ENCODE measurements at regions not wholly inside any gene's neighbourhood (a gene's known extent, or its start where the extent isn't known, plus 50 kb on each side); places are given as distances from the start of the nearest gene placed in this dataset.

GRCh38 chr18:38900031-38900430 lies 1334.4 kb upstream of the CELF4 start:
- 90 to 91% methylated on average over 2 of the region's 2 CpGs for WGBS, 2 donors (ENCODE audit: low coverage in 1 of 2)
- in situ Hi-C loops (cut with MboI; ENCODE audit: low pct_ligation_motif_present in 1 of 4, low pct_unique_long_range_greater_than_20kb in 1 of 4, low sequenced_read_pairs in 3 of 4): no loop called here
- TF ChIP-seq POLR2A (IDR thresholded peaks at IDR 0.05) (no peak), CTCF (IDR thresholded peaks at IDR 0.05) (no peak), POLR2AphosphoS5 (IDR thresholded peaks at IDR 0.05) (no peak), EP300 (IDR thresholded peaks at IDR 0.05; ENCODE audit: low read depth) (no peak)

GRCh38 chr18:38899252-38899651 lies 1333.7 kb upstream of the CELF4 start:
- H3K27ac ChIP-seq: no peak overlapping the region
- H3K9me3 ChIP-seq: no peaks in the 10 kb centered on the region
- DNase-seq: no peak
- no peaks in the 10 kb centered on the region for H3K36me3 ChIP-seq
- in situ Hi-C loops (cut with MboI; ENCODE audit: low pct_ligation_motif_present in 1 of 4, low pct_unique_long_range_greater_than_20kb in 1 of 4, low sequenced_read_pairs in 3 of 4): no loop called here
- no peak overlapping the region for H3K4me3 ChIP-seq
- H3K4me1 ChIP-seq: no peaks in the 10 kb centered on the region
- no peak for TF ChIP-seq CTCF (IDR thresholded peaks at IDR 0.05)
- TF ChIP-seq EP300 (IDR thresholded peaks at IDR 0.05; ENCODE audit: low read depth): no peak
- no peak for TF ChIP-seq POLR2A (IDR thresholded peaks at IDR 0.05)
- no peak for TF ChIP-seq POLR2AphosphoS5 (IDR thresholded peaks at IDR 0.05)
- H3K27me3 ChIP-seq: no peaks in the 10 kb centered on the region
- 85 to 100% methylated on average over 1 to 2 of the region's 2 CpGs for WGBS, 2 donors (ENCODE audit: low coverage in 1 of 2)
- intact Hi-C loops (cut with DNase I; ENCODE audit: low total_unique reads): no loop called here

More at GRCh38 chr18:38900031-38900430, 1334.4 kb upstream of the CELF4 start:
- Histone ChIP-seq H3K9me3 (no peaks in the 10 kb centered on the region), H3K27ac (no peak overlapping the region), H3K4me3 (no peak overlapping the region), H3K27me3 (no peaks in the 10 kb centered on the region), H3K36me3 (no peaks in the 10 kb centered on the region), H3K4me1 (no peaks in the 10 kb centered on the region)
- intact Hi-C loops (cut with DNase I; ENCODE audit: low total_unique reads): no loop called here
- no peak for DNase-seq

- intact Hi-C loops (cut with DNase I; ENCODE audit: low total_unique reads): no loop called here
- Histone ChIP-seq H3K4me1 (no peaks in the 10 kb centered on the region), H3K27ac (no peak overlapping the region), H3K27me3 (no peaks in the 10 kb centered on the region), H3K36me3 (no peaks in the 10 kb centered on the region), H3K9me3 (no peaks in the 10 kb centered on the region), H3K4me3 (no peak overlapping the region)
- no peak for DNase-seq
- in situ Hi-C loops (cut with MboI; ENCODE audit: low pct_ligation_motif_present in 1 of 4, low pct_unique_long_range_greater_than_20kb in 1 of 4, low sequenced_read_pairs in 3 of 4): no loop called here
- TF ChIP-seq POLR2A (IDR thresholded peaks at IDR 0.05): no peak
- TF ChIP-seq CTCF (IDR thresholded peaks at IDR 0.05): no peak
- TF ChIP-seq EP300 (IDR thresholded peaks at IDR 0.05; ENCODE audit: low read depth): no peak
- TF ChIP-seq POLR2AphosphoS5 (IDR thresholded peaks at IDR 0.05): no peak
- WGBS, 2 donors (ENCODE audit: low coverage in 1 of 2): 55 to 79% methylated on average over 3 of the region's 3 CpGs
Observed at GRCh38 chr18:38898167-38898566, 1332.6 kb upstream of the CELF4 start.

- H3K27ac ChIP-seq: no peak overlapping the region
- no peak for TF ChIP-seq EP300 (IDR thresholded peaks at IDR 0.05; ENCODE audit: low read depth)
- no peak for TF ChIP-seq POLR2A (IDR thresholded peaks at IDR 0.05)
- no peak for TF ChIP-seq CTCF (IDR thresholded peaks at IDR 0.05)
- no peak for TF ChIP-seq POLR2AphosphoS5 (IDR thresholded peaks at IDR 0.05)
- H3K4me1 ChIP-seq: no peaks in the 10 kb centered on the region
- H3K27me3 ChIP-seq: no peaks in the 10 kb centered on the region
- in situ Hi-C loops (cut with MboI; ENCODE audit: low pct_ligation_motif_present in 1 of 4, low pct_unique_long_range_greater_than_20kb in 1 of 4, low sequenced_read_pairs in 3 of 4) (no loop called here), intact Hi-C loops (cut with DNase I; ENCODE audit: low total_unique reads) (no loop called here)
- WGBS, 2 donors (ENCODE audit: low coverage in 1 of 2): 25 to 40% methylated on average over 2 of the region's 2 CpGs
- DNase-seq: no peak
- no peak overlapping the region for H3K4me3 ChIP-seq
- no peaks in the 10 kb centered on the region for H3K36me3 ChIP-seq
- H3K9me3 ChIP-seq: no peaks in the 10 kb centered on the region
Observed at GRCh38 chr18:38895560-38895959, 1330.0 kb upstream of the CELF4 start.
